DMS 273 (cell line): ENCODE measurements at regions not wholly inside any gene's neighbourhood (a gene's known extent, or its start where the extent isn't known, plus 50 kb on each side); places are given as distances from the start of the nearest gene placed in this dataset.
A peak's percentile ranks its signal among the peaks of the same experiment; 100 is the strongest.
"Not testable (repeated sequence)": the region's sequence is repeated elsewhere in the genome, so short reads cannot be mapped to it uniquely, and the experiment has no call there.

Source experiments
- DNase-seq: peaks from one replicate; lab custom pipeline; 2025; ENCODE audit not compliant: unreplicated experiment; lab: John Stamatoyannopoulos, UW

GRCh38 chr2:88988617-88989016 is 297.1 kb downstream of the RPIA start:
- not testable (repeated sequence) for DNase-seq

GRCh38 chr2:88992819-88993218 is 301.3 kb downstream of the RPIA start:
- not testable (repeated sequence) for DNase-seq

GRCh38 chr2:88994856-88995255 is 303.4 kb downstream of the RPIA start:
- DNase-seq, result not testable (repeated sequence)

DNA sequence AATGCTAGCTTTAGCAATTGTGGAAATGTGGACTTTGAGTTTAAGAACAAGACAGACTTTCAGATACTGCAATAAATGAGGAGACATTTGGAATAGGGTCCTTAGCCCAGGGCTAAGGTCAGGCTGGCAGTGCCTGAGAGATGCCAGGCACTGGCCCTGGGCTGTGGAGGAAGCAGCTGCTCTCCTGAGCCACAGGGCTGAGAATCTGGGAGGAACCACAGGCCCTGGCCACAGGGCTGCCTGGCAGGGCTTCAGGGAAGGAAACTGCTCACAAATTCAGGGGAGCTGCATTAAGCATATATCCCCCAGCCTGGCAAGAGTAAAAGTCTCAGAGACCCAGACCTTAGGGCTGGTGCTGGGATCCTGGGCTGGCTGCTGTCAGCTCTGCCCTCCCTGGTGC is 305.1 kb downstream of the RPIA start:
- DNase-seq, result not testable (repeated sequence)

DNA sequence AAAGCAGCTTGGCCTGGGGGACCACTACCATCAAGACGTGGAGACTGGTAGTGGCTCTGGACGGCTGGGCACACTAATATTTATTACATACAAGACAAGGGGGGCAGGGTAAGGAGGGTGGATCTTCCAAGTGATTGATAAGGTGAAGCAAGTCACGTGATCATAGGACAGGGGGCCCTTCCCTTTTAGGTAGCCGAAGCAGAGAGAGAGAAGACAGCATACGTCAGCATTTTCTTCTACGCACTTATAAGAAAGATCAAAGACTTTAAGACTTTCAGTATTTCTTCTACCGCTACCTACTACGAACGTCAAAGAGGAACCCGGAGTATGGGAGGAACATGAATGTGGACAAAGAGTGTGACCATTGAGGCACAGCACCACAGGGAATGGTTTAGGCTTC is 307.9 kb downstream of the RPIA start:
- no peak for DNase-seq

GRCh38 chr2:89000235-89000634 is 308.8 kb downstream of the RPIA start:
- no peak for DNase-seq

GRCh38 chr2:89004238-89004637 is 312.8 kb downstream of the RPIA start:
- DNase-seq, result not testable (repeated sequence)

DNA sequence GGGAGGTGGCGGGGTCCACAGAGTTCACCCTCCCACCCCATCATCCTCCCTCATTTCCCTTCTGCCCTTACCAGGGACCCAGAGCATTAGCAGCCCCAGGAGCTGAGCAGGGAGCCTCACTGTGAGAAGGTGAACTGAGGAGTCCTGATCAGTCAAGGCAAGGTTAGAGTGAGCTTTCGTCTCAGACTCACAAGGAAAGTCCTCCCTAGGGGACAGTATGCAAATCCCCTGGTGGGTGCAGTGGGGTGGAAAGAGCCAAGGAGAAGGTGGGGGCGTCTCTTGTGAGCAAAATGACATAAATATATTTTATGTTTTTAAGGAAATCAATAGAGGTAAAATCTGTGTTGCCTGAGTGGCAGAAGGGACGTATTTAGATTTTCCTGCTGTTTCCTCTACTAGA is 329.1 kb downstream of the RPIA start:
- DNase-seq, result not testable (repeated sequence)

DNA sequence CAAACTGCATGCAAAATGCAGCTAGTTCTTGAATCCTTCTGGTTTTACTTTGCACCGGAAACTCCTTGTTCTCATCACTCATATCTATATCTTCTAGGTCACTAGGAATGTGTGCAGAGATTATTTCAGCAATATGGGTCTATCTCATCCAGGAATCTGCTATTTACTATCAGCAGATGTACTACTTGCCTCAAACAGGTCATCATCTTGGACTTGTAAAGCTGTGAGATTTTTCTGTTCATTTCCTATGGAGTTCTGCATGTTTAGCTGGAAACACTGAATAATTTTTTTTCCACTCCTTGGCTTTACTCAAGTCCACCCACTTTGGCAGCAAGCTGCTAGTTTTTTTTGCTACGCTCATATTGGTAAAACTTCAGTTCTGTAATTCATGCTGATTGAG is 334.8 kb downstream of the RPIA start:
- not testable (repeated sequence) for DNase-seq

GRCh38 chr2:89027115-89027514 is 335.6 kb downstream of the RPIA start:
- not testable (repeated sequence) for DNase-seq

DNA sequence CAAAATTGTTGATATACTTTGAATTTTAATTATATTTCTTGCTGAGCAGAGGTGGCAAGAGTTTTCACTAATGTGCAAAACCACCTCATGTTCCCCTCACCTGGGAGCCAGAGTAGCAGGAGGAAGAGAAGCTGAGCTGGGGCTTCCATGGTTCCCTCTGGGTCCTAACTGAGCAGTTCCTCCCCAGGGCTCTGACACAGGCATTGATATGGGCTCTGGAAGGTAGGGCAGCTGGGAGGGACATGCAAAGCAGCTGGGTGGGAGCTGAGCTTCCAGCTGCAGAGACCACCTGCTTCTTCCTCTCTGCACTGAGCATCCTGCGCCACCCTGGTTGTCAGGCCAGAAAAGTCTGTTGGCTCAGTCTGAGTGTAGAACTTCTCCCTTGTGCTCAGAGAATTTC is 336.1 kb downstream of the RPIA start:
- DNase-seq, result not testable (repeated sequence)

GRCh38 chr2:89029257-89029656 is 337.8 kb downstream of the RPIA start:
- not testable (repeated sequence) for DNase-seq

DNA sequence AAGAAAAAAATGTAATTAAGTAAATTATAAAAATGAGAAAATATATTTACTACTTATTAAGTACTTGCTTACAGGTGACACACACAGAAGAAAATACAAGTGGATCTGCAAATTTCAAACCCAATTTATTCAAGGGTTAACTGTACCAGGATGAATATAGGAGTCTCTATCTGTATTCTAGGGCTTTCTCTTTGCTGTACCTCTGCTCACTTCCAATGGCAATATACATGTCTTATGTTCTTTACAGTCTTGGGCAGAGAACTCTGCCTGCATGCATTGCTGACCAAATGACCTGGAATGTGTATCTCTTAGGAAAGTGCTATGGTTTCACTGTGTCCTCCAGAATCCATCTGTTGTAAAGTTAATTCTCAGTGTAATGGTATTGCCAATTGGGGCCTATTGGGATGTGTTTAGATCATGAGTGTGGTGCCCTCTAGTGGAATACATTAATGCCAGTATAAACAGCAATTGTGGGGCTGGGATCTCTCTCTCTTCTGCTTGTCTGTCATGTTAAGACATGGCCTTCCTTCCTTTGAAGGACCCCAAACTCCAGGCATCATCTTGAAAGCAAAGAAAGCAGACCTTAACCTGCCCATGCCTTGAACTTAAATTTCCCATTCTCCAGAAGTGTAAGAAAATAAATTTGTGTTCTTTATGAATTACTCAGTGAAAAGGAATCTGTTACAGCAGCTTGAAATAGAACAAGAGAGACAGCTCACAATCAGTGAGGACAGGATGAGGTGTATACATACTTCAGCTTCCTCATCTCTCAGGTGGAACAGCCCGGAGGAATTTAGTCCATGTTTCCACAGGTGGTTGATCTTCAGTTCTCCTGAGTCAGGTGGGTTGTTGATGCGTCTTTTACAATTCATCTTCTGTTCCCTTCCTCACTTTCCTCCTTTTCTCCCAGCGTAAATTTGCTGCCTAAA is 356.9 kb downstream of the RPIA start:
- peak; percentile 57 for DNase-seq

DNA sequence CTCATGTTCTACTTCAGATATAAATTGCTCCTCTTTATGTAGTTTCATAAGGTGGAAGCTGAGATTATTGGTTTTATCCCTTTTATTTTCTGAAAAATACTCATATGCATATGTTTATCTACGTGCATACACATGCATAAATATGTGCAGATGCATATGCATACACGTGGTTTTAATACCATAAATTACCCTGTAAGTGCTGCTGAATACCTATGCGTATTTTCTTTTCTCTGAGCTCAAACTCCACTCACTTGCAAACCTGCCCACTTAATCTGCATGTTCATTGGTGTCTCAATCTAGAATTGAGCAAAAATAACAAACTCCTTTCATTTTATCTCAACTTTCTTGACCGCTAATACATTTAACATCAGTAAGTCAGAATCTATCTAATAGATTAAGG is 367.1 kb downstream of the RPIA start:
- not testable (repeated sequence) for DNase-seq

GRCh38 chr2:89061174-89061573 is 369.7 kb downstream of the RPIA start:
- not testable (repeated sequence) for DNase-seq

GRCh38 chr2:89076771-89077170 is 385.3 kb downstream of the RPIA start:
- not testable (repeated sequence) for DNase-seq

- not testable (repeated sequence) for DNase-seq
These were observed 401.4 kb downstream of the RPIA start for GRCh38 chr2:89092911-89093310.

DNA sequence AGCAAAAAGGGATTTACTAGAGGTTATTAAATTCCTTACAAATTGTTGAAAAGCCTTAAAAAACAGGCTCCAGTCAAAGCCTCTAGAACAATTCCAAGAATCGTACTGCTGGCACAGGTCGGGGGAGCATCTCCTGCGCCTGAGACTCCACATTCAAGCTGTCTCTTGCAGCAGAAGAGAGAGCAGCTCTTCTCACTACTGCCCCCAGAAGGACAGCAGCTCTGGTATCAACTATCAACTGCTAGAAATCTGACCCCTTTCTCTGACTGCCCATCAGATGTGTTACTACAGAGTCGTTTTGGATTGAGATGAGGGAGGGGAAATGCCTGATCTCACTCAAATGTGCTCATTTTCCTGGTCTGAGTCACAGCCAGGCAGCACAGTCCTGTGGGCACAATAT is 403.6 kb downstream of the RPIA start:
- not testable (repeated sequence) for DNase-seq

- DNase-seq, result not testable (repeated sequence)
These were observed 411.1 kb downstream of the RPIA start for GRCh38 chr2:89102587-89102986.

DNA sequence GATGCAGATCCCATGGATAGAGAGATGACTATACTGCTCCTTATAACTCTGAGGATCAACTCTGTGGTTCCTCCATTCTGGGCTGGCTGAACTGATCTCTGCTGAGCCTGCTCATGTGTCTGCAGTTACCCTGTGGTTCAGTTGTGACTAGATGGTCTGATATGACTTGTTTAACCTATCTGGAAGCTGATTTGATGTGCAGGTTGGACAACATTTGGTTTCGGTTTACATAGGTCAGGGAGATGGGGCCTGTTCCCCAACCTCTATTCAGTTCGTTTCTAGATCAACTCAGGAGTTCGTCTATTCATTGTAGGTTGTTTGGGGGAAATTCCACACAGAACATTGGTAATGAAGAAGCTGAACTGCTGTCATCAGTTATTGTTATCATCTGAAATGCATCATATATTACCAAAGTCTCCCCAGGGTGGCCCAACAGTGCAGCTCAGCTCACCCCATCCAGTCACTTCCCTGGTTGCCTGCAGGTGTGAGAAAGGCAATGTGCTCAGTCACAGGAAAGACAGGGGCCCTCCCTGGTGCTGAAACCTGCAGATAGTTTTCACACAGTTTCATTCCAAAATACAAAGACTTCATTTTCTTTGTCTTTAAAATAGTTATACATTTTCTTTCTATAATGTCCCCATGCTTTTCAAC is 415.0 kb downstream of the RPIA start:
- not testable (repeated sequence) for DNase-seq

- DNase-seq, result peak; percentile 8
These were observed 421.0 kb downstream of the RPIA start for GRCh38 chr2:89112434-89112833.

GRCh38 chr2:89113286-89113685 is 421.8 kb downstream of the RPIA start:
- not testable (repeated sequence) for DNase-seq
